ENCODE measurements at regions not wholly inside any gene's neighbourhood (a gene's known extent, or its start where the extent isn't known, plus 50 kb on each side); places are given as distances from the start of the nearest gene placed in this dataset.

DNA sequence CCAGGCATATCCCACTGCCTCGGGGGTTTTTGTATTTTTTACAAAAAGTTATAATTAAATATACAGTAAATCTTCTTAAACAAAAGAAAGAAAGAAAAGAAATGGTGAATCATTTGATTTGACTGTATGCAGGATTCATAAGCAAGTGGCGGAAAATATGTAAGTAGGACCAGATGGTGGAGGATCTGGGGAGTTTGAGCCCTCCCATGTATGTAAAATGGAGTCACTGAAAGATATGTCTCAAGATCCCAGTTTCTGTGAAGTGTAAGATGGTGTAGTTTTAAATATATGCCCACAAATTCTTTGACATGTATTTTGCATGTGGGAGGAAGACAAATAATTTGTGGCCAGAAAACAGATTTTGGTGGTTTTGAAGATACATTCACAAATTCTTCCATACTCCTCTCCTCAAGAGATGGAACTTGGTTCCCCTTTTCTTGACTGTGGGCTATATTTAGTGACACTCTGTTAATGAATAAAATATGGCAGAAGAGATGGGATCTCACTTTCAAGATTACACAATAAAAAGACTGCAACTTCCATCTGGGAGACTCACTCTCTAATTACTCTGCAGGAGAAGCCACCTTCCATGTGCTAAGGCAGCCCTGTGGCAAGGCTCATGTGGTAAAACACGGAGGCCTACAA is 133.6 kb upstream of the S100G start:
- intact Hi-C loops (cut with DNase I) = no loop called here
- no peak for ATAC-seq (ENCODE audit: low FRiP score)

DNA sequence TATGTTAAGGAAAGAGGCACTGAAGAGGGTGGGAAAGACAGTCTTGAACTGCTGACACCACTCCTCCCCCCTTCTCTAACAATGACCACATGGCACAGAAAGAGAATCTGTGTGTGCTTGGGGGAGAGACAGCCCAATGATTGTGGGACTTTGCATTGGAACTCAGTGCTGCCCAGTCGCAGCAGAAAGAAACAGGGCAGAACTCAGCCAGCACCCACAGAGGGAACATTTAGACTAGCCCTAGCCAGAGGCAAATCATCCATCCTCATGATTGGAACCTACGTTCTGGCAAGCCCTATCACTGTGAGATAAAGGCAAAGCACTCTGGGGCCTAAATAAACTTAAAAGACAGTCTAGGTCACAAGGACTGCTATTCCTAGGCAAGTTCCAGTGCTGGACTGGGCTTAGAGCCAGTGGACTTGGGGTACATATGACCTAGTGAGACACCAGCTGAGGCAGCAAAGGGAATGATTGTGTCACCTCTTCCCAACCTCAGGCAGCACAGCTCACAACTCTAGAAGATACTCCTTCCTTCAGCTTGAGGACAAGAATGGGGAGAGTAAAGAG is 132.8 kb upstream of the S100G start:
- DNase-seq = no peak
- H3K9me3 ChIP-seq (ENCODE audit: control insufficient read depth, low read length) = no peaks in the 10 kb centered on the region
- H3K27ac ChIP-seq (ENCODE audit: low read depth in 1 of 2, low read length in 2 of 2) = no peak overlapping the region
- no peaks in the 10 kb centered on the region for H3K4me1 ChIP-seq (ENCODE audit: control insufficient read depth in 1 of 2, insufficient read depth in 2 of 2, low read length in 2 of 2)
- H3K36me3 ChIP-seq (ENCODE audit: control insufficient read depth in 1 of 2, insufficient read depth in 2 of 2, low read length in 1 of 2) = no peaks in the 10 kb centered on the region
- 26 to 56% methylated on average over 2 of the region's 2 CpGs for WGBS, 2 donors
- no peak overlapping the region for H3K4me3 ChIP-seq (ENCODE audit: low read length in 2 of 2)
- no peak for ATAC-seq (ENCODE audit: low FRiP score)
- no peaks in the 10 kb centered on the region for H3K27me3 ChIP-seq (ENCODE audit: control insufficient read depth in 1 of 2, insufficient read depth in 2 of 2, low read length in 1 of 2)
- intact Hi-C loops (cut with DNase I) = no loop called here

More for the DNA sequence above, 133.6 kb upstream of the S100G start:
- H3K9me3 ChIP-seq (ENCODE audit: control insufficient read depth, low read length) = no peaks in the 10 kb centered on the region
- H3K27me3 ChIP-seq (ENCODE audit: control insufficient read depth in 1 of 2, insufficient read depth in 2 of 2, low read length in 1 of 2) = no peaks in the 10 kb centered on the region
- no peak overlapping the region for H3K27ac ChIP-seq (ENCODE audit: low read depth in 1 of 2, low read length in 2 of 2)
- no peaks in the 10 kb centered on the region for H3K36me3 ChIP-seq (ENCODE audit: control insufficient read depth in 1 of 2, insufficient read depth in 2 of 2, low read length in 1 of 2)
- H3K4me1 ChIP-seq (ENCODE audit: control insufficient read depth in 1 of 2, insufficient read depth in 2 of 2, low read length in 2 of 2) = no peaks in the 10 kb centered on the region
- H3K4me3 ChIP-seq (ENCODE audit: low read length in 2 of 2) = no peak overlapping the region
- DNase-seq = no peak
- 84 to 95% methylated on average over 3 of the region's 3 CpGs for whole genome bisulfite sequencing, 2 donors

DNA sequence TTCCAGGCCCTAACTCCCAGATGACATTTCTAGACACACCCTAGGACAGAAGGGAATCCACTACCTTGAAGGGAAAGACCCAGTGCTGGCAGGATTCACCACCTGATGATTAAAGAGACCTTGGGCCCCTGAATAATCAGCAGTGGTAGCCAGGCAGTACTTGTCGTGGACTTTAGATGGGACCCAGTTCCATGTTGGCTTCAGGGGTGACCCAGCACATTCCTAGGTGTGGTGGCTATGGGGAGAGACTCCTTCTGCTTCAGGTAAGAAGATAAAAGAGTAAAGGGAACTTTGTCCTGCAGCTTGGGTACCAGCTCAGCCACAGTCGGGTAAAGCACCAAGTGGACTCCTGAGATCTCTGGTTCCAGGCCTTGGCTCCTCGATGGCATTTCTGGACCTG is 131.8 kb upstream of the S100G start:
- no peaks in the 10 kb centered on the region for H3K36me3 ChIP-seq (ENCODE audit: control insufficient read depth in 1 of 2, insufficient read depth in 2 of 2, low read length in 1 of 2)

DNA sequence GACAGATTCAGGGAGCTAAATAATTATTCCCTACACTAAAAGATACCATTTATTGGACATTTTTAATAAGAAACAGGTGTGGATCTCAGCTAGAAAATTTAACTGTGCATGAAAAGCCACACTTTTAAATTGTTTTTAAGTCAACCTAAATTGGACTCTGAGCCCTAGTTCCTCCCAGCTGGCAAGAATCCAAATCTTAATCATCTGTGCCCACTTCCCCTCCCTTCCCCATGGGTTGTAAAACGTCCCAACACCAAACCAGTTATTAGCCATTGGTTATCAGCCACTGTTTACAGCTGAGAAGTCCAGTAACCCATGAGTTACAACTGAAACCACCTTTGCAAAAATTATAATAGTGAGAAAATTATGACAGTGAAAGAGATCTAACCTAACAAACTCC is 125.6 kb upstream of the S100G start:
- no peak for ATAC-seq (ENCODE audit: low FRiP score)
- DNase-seq = no peak
- Histone ChIP-seq H3K27me3 (ENCODE audit: control insufficient read depth in 1 of 2, insufficient read depth in 2 of 2, low read length in 1 of 2) (no peaks in the 10 kb centered on the region), H3K27ac (ENCODE audit: low read depth in 1 of 2, low read length in 2 of 2) (no peak overlapping the region), H3K9me3 (ENCODE audit: control insufficient read depth, low read length) (no peaks in the 10 kb centered on the region), H3K4me3 (ENCODE audit: low read length in 2 of 2) (no peak overlapping the region), H3K4me1 (ENCODE audit: control insufficient read depth in 1 of 2, insufficient read depth in 2 of 2, low read length in 2 of 2) (no peaks in the 10 kb centered on the region), H3K36me3 (ENCODE audit: control insufficient read depth in 1 of 2, insufficient read depth in 2 of 2, low read length in 1 of 2) (no peaks in the 10 kb centered on the region)
- intact Hi-C loops (cut with DNase I) = no loop called here
- 7 to 20% methylated on average over 1 of the region's 1 CpG for WGBS, 2 donors

More for the DNA sequence above, 131.8 kb upstream of the S100G start:
- 86 to 95% methylated on average over 3 of the region's 3 CpGs for WGBS, 2 donors
- DNase-seq (no peak), ATAC-seq (ENCODE audit: low FRiP score) (no peak)
- intact Hi-C loops (cut with DNase I) = no loop called here
- Histone ChIP-seq H3K27me3 (ENCODE audit: control insufficient read depth in 1 of 2, insufficient read depth in 2 of 2, low read length in 1 of 2) (no peaks in the 10 kb centered on the region), H3K4me1 (ENCODE audit: control insufficient read depth in 1 of 2, insufficient read depth in 2 of 2, low read length in 2 of 2) (no peaks in the 10 kb centered on the region), H3K9me3 (ENCODE audit: control insufficient read depth, low read length) (no peaks in the 10 kb centered on the region), H3K27ac (ENCODE audit: low read depth in 1 of 2, low read length in 2 of 2) (no peak overlapping the region), H3K4me3 (ENCODE audit: low read length in 2 of 2) (no peak overlapping the region)

DNA sequence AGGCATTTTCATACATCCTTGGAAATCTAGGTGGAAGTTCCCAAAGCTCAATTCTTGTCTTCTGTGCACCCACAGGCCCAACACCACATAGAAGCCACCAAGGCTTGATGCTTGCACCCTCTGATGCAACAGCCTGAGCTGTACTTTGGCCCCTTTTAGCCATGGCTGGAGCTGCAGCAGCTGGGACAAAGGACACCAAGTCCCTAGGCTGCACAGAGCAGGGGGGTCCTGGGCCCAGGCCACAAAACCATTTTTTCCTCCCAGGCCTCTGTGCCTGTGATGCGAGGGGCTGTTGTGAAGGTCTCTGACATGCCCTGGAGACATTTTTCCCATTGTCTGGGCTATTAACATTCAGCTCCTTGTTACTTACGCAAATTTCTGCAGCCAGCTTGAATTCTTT is 124.0 kb upstream of the S100G start:
- H3K27me3 ChIP-seq (ENCODE audit: control insufficient read depth in 1 of 2, insufficient read depth in 2 of 2, low read length in 1 of 2) = no peaks in the 10 kb centered on the region
- intact Hi-C loops (cut with DNase I) = no loop called here

DNA sequence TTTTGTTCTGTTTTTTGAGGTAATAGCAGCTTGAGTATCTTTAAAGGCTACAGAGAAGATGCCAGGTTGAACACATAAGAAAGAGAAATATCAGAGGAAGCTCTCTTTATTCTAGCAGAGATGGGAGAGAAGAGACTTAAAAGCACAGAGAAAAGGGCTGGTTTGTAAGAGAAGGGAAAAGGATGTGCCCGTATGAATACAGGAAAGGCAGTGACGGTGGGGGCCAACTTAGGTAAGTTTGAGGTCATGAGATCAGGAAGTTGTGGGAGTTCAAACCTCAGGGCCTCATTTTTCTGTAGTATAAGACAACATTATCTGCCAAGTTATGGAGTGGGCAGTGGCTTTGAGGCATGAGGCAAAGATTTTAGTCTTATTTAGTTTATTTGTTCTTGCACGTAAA is 121.3 kb upstream of the S100G start:
- intact Hi-C loops (cut with DNase I) = no loop called here
- no peak for ATAC-seq (ENCODE audit: low FRiP score)
- Histone ChIP-seq H3K4me3 (ENCODE audit: low read length in 2 of 2) (no peak overlapping the region), H3K36me3 (ENCODE audit: control insufficient read depth in 1 of 2, insufficient read depth in 2 of 2, low read length in 1 of 2) (no peaks in the 10 kb centered on the region), H3K9me3 (ENCODE audit: control insufficient read depth, low read length) (no peaks in the 10 kb centered on the region), H3K4me1 (ENCODE audit: control insufficient read depth in 1 of 2, insufficient read depth in 2 of 2, low read length in 2 of 2) (no peaks in the 10 kb centered on the region), H3K27ac (ENCODE audit: low read depth in 1 of 2, low read length in 2 of 2) (no peak overlapping the region), H3K27me3 (ENCODE audit: control insufficient read depth in 1 of 2, insufficient read depth in 2 of 2, low read length in 1 of 2) (no peaks in the 10 kb centered on the region)
- no peak for DNase-seq
- WGBS, 2 donors = 76 to 78% methylated on average over 3 of the region's 3 CpGs

More for the DNA sequence above, 124.0 kb upstream of the S100G start:
- Histone ChIP-seq H3K27ac (ENCODE audit: low read depth in 1 of 2, low read length in 2 of 2) (no peak overlapping the region), H3K4me3 (ENCODE audit: low read length in 2 of 2) (no peak overlapping the region), H3K36me3 (ENCODE audit: control insufficient read depth in 1 of 2, insufficient read depth in 2 of 2, low read length in 1 of 2) (no peaks in the 10 kb centered on the region), H3K9me3 (ENCODE audit: control insufficient read depth, low read length) (no peaks in the 10 kb centered on the region), H3K4me1 (ENCODE audit: control insufficient read depth in 1 of 2, insufficient read depth in 2 of 2, low read length in 2 of 2) (no peaks in the 10 kb centered on the region)
- DNase-seq = no peak
- 78 to 97% methylated on average over 2 of the region's 2 CpGs for WGBS, 2 donors
- no peak for ATAC-seq (ENCODE audit: low FRiP score)

All from aorta (tissue), 5 donors.